ENCODE measurements at regions not wholly inside any gene's neighbourhood (a gene's known extent, or its start where the extent isn't known, plus 50 kb on each side); places are given as distances from the start of the nearest gene placed in this dataset.
A peak's percentile ranks its signal among the peaks of the same experiment; 100 is the strongest.

GRCh38 chr9:97109194-97109811 lies 70.4 kb upstream of the CTSV start:
- TF ChIP-seq MAX (IDR thresholded peaks at IDR 0.05) (no peak), CTCF (IDR thresholded peaks at IDR 0.05; ENCODE audit: control extremely low read depth in 1 of 3, insufficient read depth in 1 of 3, low read depth in 1 of 3, low read length in 3 of 3) (peak; percentile 62 to 82 (median 78)), RNF2 (IDR thresholded peaks at IDR 0.05; ENCODE audit: borderline replicate concordance, low read depth, low read length, missing control alignments, poor library complexity, severe bottlenecking) (no peak), SIN3A (conservative IDR thresholded peaks at IDR 0.05 in 1 of 2, IDR thresholded peaks at IDR 0.05 in 1 of 2; ENCODE audit: low read depth in 1 of 2, low read length in 2 of 2) (no peak), USF2 (IDR thresholded peaks at IDR 0.05; ENCODE audit: low read length) (no peak), KDM1A (IDR thresholded peaks at IDR 0.05; ENCODE audit: borderline replicate concordance, low read length) (no peak), EP300 (IDR thresholded peaks at IDR 0.05; ENCODE audit: borderline replicate concordance in 1 of 2, low read depth in 2 of 2, low read length in 2 of 2) (no peak), EZH2 (IDR thresholded peaks at IDR 0.05; ENCODE audit: low read depth, low read length, severe bottlenecking) (no peak), POLR2AphosphoS5 (IDR thresholded peaks at IDR 0.05; ENCODE audit: low read depth, low read length) (no peak)

All from H1 (cell line).